BLaER1 treated with 17β-estradiol and CSF1 and Interleukin-3, amounts not matched to agents 10 nM and 100 nM (cell line): ENCODE measurements at regions not wholly inside any gene's neighbourhood (a gene's known extent, or its start where the extent isn't known, plus 50 kb on each side); places are given as distances from the start of the nearest gene placed in this dataset.
"Not testable (repeated sequence)": the region's sequence is repeated elsewhere in the genome, so short reads cannot be mapped to it uniquely, and the experiment has no call there.

Experiments
- H3K27ac ChIP-seq, 11 experiments: shearing (Covaris generic); formaldehyde crosslinking; 2 replicates each; pipeline ENCODE4 v1.8.1; 2022
- H3K27me3 ChIP-seq, 11 experiments: shearing (Covaris generic); formaldehyde crosslinking; 2 replicates each; pipeline ENCODE4 v1.8.1; 2022
- H3K36me3 ChIP-seq, 11 experiments: shearing (Covaris generic); formaldehyde crosslinking; 2 replicates each; pipeline ENCODE4 v1.8.1; 2022
- H3K4me1 ChIP-seq, 10 experiments: shearing (Covaris generic); formaldehyde crosslinking; 2 replicates each; pipeline ENCODE4 v1.8.1; 2022
- H3K4me2 ChIP-seq, 11 experiments: shearing (Covaris generic); formaldehyde crosslinking; 2 replicates each; pipeline ENCODE4 v1.8.1; 2022
- H3K4me3 ChIP-seq, 10 experiments: shearing (Covaris generic); formaldehyde crosslinking; 2 replicates each; pipeline ENCODE4 v1.8.1; 2022
- H3K9ac ChIP-seq, 11 experiments: shearing (Covaris generic); formaldehyde crosslinking; 2 replicates each; pipeline ENCODE4 v1.8.1; 2022
- H3K9me3 ChIP-seq, 11 experiments: shearing (Covaris generic); formaldehyde crosslinking; replicated peaks in 1 of 11; 2 replicates each; pipeline ENCODE4 v1.8.1; 2022
- H4K20me1 ChIP-seq, 11 experiments: shearing (Covaris generic); formaldehyde crosslinking; 2 replicates each; pipeline ENCODE4 v1.8.1; 2022
- Cebpa-rat ChIP-seq, 11 experiments: shearing (Covaris generic); IDR thresholded peaks; 2 replicates each; pipeline ENCODE4 v1.8.1; 2022

DNA sequence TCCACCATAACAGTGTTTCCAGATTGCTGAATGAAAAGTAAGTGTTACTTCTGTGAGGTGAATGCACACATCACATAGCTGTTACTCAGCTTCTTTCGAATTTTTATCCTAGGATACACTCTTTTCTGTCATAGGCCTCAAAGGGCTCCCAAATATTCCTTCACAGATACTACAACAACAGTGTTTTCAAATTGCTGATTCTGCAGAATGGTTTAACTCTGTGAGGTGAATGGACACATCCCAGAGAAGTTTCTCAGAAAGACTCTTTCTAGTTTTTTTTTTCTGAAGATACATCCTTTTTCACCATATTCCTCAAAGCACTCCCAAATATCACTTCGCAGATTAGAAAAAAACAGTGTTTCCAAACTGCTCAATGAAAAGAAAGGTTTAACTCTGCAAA lies 221.1 kb downstream of the OR4A5 start:
- H3K9ac ChIP-seq: no peak overlapping the region
- H3K9me3 ChIP-seq: peaks cover 99 to 100% (median 100%) of the 10 kb centered on the region in 11 experiments
- no peaks in the 10 kb centered on the region for H3K4me1 ChIP-seq
- H3K27ac ChIP-seq: no peak overlapping the region
- no peak for TF ChIP-seq Cebpa-rat (IDR thresholded peaks at IDR 0.05)
- H3K36me3 ChIP-seq: no peaks in the 10 kb centered on the region
- no peak overlapping the region for H3K4me2 ChIP-seq
- no peaks in the 10 kb centered on the region for H3K27me3 ChIP-seq
- no peak overlapping the region for H3K4me3 ChIP-seq
- no peaks in the 10 kb centered on the region for H4K20me1 ChIP-seq

DNA sequence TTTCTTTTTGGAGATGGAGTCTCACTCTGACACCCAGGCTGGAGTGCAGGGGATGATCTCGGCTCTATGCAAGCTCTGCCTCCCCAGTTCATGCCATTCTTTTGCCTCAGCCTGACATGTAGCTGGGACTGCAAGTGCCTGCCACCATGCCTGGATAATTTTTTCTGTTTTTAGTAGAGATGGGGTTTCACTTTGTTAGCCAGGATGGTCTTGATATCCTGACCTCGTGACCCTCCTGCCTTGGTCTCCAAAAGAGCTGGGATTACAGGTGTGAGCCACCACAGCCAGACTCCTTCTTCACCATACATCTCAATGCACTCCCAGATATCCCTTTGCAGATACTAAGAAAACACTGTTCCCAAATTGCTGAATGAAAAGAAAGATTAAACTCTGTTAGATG lies 224.3 kb downstream of the OR4A5 start:
- Histone ChIP-seq H3K9ac (no peak overlapping the region), H3K27me3 (no peaks in the 10 kb centered on the region), H4K20me1 (no peaks in the 10 kb centered on the region), H3K4me1 (no peaks in the 10 kb centered on the region), H3K36me3 (no peaks in the 10 kb centered on the region), H3K4me3 (no peak overlapping the region), H3K9me3 (peaks cover 99 to 100% (median 99%) of the 10 kb centered on the region in 11 experiments), H3K27ac (no peak overlapping the region), H3K4me2 (no peak overlapping the region)
- TF ChIP-seq Cebpa-rat (IDR thresholded peaks at IDR 0.05): no peak

- H3K4me1 ChIP-seq: no peaks in the 10 kb centered on the region
- no peak overlapping the region for H3K27ac ChIP-seq
- H3K36me3 ChIP-seq: no peaks in the 10 kb centered on the region
- no peak overlapping the region for H3K4me3 ChIP-seq
- TF ChIP-seq Cebpa-rat (IDR thresholded peaks at IDR 0.05): no peak
- H3K4me2 ChIP-seq: no peak overlapping the region
- H4K20me1 ChIP-seq: no peaks in the 10 kb centered on the region
- peaks cover 58 to 79% (median 74%) of the 10 kb centered on the region in 11 experiments for H3K9me3 ChIP-seq
- H3K9ac ChIP-seq: no peak overlapping the region
- H3K27me3 ChIP-seq: no peaks in the 10 kb centered on the region
Observed at GRCh38 chr11:54944211-54944610, 237.6 kb downstream of the OR4A5 start.

DNA sequence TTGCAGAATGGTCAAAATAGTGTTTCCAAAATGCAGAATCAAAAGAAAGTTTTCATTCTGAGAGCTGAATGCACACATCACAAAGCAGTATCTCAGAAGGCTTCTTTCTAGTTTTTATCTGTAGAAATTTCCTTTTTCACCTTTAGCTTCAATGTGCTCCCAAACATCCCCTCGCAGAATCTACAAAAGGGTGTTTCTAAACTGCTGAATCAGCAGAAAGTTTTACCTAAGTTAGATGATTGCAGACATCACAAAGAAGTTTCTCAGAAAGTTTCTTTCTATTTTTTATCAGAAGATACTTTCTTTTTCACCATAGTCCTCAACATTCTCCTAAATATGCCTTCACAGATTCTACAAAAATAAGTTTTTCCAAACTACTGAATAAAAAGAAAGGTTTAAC lies 239.8 kb downstream of the OR4A5 start:
- no peak overlapping the region for H3K9ac ChIP-seq
- H3K27me3 ChIP-seq: no peaks in the 10 kb centered on the region
- H3K4me3 ChIP-seq: no peak overlapping the region
- H3K27ac ChIP-seq: no peak overlapping the region
- no peaks in the 10 kb centered on the region for H4K20me1 ChIP-seq
- peaks cover 36 to 57% (median 52%) of the 10 kb centered on the region in 11 experiments for H3K9me3 ChIP-seq
- H3K4me1 ChIP-seq: no peaks in the 10 kb centered on the region
- no peak overlapping the region for H3K4me2 ChIP-seq
- H3K36me3 ChIP-seq: no peaks in the 10 kb centered on the region
- TF ChIP-seq Cebpa-rat (IDR thresholded peaks at IDR 0.05): no peak

DNA sequence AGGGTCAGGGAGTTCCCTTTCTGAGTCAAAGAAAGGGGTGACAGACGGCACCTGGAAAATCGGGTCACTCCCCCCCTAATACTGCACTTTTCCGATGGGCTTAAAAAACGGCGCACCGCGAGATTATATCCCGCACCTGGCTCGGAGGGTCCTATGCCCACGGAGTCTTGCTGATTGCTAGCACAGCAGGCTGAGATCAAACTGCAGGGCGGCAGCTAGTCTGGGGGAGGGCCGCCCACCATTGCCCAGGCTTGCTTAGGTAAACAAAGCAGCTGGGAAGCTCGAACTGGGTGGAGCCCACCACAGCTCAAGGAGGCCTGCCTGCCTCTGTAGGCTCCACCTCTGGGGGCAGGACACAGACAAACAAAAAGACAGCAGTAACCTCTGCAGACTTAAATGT lies 240.5 kb downstream of the OR4A5 start:
- H3K4me2 ChIP-seq, H3K36me3 ChIP-seq, H3K27me3 ChIP-seq, H3K4me1 ChIP-seq, H3K27ac ChIP-seq, H3K4me3 ChIP-seq, H4K20me1 ChIP-seq, H3K9ac ChIP-seq: not testable (repeated sequence)
- peaks cover 29 to 49% (median 44%) of the 10 kb centered on the region in 11 experiments for H3K9me3 ChIP-seq

DNA sequence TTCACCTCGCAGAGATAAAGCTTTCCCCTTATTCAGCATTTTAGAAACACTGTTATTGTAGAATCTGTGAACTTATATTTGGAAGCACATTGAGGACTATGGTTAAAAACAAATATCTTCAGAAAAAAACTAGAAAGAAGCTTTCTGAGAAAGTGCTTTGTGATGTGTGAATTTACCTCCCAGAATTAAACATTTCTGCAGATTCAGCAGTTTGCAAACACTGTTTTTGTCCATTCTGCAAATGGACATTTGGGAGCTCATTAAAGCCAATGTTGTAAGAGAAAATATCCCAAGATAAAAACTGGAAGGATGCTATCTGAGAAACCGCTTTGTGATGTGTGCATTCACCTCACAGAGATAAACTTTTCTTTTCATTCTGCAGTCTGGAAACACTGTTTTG lies 272.7 kb downstream of the OR4A5 start:
- no peaks in the 10 kb centered on the region for H4K20me1 ChIP-seq
- no peak overlapping the region for H3K4me2 ChIP-seq
- H3K27ac ChIP-seq: no peak overlapping the region
- no peak overlapping the region for H3K4me3 ChIP-seq
- no peaks in the 10 kb centered on the region for H3K36me3 ChIP-seq
- no peaks in the 10 kb centered on the region for H3K27me3 ChIP-seq
- H3K9me3 ChIP-seq: peaks cover 98 to 100% (median 99%) of the 10 kb centered on the region in 11 experiments
- no peaks in the 10 kb centered on the region for H3K4me1 ChIP-seq
- no peak overlapping the region for H3K9ac ChIP-seq
- TF ChIP-seq Cebpa-rat (IDR thresholded peaks at IDR 0.05): no peak

DNA sequence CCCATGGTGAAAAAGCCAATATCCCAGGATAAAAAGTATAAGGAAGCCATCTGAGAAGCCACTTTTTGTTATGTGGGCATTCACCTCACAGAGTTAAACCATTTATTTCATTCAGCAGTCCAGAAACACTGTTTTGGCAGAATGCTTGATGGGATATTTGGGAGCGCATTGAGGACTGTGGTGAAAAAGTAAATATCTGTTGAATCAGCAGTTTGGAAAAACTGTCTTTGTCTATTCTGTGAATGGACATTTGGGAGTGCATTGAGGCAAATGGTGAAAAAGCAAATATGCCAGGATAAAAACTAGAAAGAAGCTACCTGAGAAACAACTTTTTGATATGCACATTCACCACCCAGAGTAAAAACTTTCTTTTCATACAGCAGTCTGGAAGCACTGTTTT lies 276.2 kb upstream of the TRIM48 start:
- no peaks in the 10 kb centered on the region for H3K4me1 ChIP-seq

DNA sequence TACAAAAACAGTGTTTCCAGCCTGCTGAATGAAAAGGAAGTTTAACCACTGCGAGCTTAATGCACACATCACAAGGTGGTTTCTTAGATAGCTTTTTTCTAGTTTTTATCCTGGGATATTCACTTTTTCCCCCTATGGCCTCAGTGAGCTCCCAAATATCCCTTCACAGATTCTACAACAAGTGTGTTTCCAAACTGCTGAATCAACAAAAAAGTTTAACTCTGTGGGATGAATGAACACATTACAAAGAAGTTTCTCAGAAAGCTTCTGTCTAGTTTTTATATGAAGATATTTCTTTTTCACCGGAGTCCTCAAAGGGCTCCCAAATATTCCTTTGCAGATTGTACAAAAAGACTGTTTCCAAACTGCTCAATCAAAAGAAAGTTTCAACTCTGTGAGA lies 233.1 kb upstream of the TRIM48 start:
- H3K27ac ChIP-seq, H3K27me3 ChIP-seq, H3K9ac ChIP-seq, H4K20me1 ChIP-seq, H3K4me1 ChIP-seq, H3K36me3 ChIP-seq, H3K4me3 ChIP-seq, H3K4me2 ChIP-seq: not testable (repeated sequence)
- H3K9me3 ChIP-seq: peaks cover 91 to 100% (median 99%) of the 10 kb centered on the region in 11 experiments

More for the DNA sequence above, 276.2 kb upstream of the TRIM48 start:
- no peak overlapping the region for H3K9ac ChIP-seq
- H3K36me3 ChIP-seq: no peaks in the 10 kb centered on the region
- no peak overlapping the region for H3K27ac ChIP-seq
- no peak overlapping the region for H3K4me2 ChIP-seq
- H4K20me1 ChIP-seq: no peaks in the 10 kb centered on the region
- TF ChIP-seq Cebpa-rat (IDR thresholded peaks at IDR 0.05): no peak
- H3K4me3 ChIP-seq: no peak overlapping the region
- peaks cover 68 to 90% (median 80%) of the 10 kb centered on the region in 11 experiments for H3K9me3 ChIP-seq
- H3K27me3 ChIP-seq: no peaks in the 10 kb centered on the region

DNA sequence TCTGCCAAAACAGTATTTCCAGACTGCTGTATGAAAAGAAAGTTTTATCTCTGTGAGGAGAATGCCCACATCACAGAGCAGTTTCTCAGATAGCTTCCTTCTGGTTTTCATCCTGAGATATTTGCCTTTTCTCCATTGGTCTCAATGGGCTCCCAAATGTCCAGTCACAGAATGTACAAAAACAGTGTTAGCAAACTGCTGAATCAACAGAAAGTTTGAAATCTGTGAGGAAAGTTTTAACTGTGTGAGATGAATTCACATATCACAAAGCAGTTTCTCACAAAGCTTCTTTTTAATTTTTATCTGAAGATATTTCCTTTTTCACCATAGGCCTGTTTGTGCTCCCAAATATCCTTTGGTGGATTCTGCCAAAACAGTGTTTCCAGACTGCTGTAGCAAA lies 207.2 kb upstream of the TRIM48 start:
- no peaks in the 10 kb centered on the region for H3K27me3 ChIP-seq
- no peak overlapping the region for H3K9ac ChIP-seq
- no peaks in the 10 kb centered on the region for H3K36me3 ChIP-seq
- H3K4me1 ChIP-seq: no peaks in the 10 kb centered on the region
- H3K4me2 ChIP-seq: no peak overlapping the region
- no peak for TF ChIP-seq Cebpa-rat (IDR thresholded peaks at IDR 0.05)
- H3K4me3 ChIP-seq: no peak overlapping the region
- peaks cover 87 to 98% (median 95%) of the 10 kb centered on the region in 11 experiments for H3K9me3 ChIP-seq
- no peak overlapping the region for H3K27ac ChIP-seq
- no peaks in the 10 kb centered on the region for H4K20me1 ChIP-seq

DNA sequence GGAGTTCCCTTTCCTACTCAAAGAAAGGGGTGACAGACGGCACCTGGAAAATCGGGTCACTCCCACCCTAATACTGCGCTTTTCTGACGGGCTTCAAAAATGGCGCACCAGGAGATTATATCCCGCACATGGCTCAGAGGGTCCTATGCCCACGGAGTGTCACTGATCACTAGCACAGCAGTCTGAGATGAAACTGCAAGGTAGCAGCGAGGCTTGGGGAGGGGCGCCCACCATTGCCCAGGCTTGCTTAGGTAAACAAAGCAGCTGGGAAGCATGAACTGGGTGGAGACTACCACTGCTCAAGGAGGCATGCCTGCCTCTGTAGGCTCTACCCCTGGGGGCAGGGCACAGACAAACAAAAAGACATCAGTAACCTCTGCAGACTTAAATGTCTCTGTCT lies 177.4 kb upstream of the TRIM48 start:
- not testable (repeated sequence) for H3K4me3 ChIP-seq, H3K4me2 ChIP-seq, H3K27me3 ChIP-seq, H3K4me1 ChIP-seq, H4K20me1 ChIP-seq, H3K36me3 ChIP-seq, H3K27ac ChIP-seq, H3K9ac ChIP-seq
- H3K9me3 ChIP-seq: peaks cover 33 to 64% (median 47%) of the 10 kb centered on the region in 11 experiments

DNA sequence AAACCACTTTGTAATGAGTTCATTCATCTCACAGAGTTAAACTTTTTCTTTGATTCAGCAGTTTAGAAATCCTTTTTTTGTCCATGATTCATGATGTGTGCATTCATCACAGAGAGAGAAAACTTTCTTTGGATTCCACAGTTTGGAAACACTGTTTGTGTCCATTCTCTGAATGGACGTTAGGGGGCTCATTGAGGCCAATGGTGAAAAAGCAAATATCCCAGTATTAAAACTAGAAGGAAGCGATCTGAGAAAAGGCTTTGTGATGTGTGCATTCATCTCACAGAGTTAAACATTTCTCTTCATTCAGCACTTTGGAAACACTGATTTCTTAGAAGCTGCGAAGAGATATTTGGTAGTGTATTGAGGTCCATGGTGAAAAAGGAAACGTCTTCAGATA lies 155.6 kb upstream of the TRIM48 start:
- Histone ChIP-seq H3K9ac (no peak overlapping the region), H4K20me1 (no peaks in the 10 kb centered on the region), H3K4me2 (no peak overlapping the region), H3K4me1 (no peaks in the 10 kb centered on the region), H3K9me3 (peaks cover 41 to 73% (median 59%) of the 10 kb centered on the region in 11 experiments), H3K27ac (no peak overlapping the region), H3K36me3 (no peaks in the 10 kb centered on the region), H3K27me3 (no peaks in the 10 kb centered on the region), H3K4me3 (no peak overlapping the region)
- no peak for TF ChIP-seq Cebpa-rat (IDR thresholded peaks at IDR 0.05)
